ENCODE measurements at regions not wholly inside any gene's neighbourhood (a gene's known extent, or its start where the extent isn't known, plus 50 kb on each side); places are given as distances from the start of the nearest gene placed in this dataset.
"Not testable (repeated sequence)": the region's sequence is repeated elsewhere in the genome, so short reads cannot be mapped to it uniquely, and the experiment has no call there.

- DNase-seq (ENCODE audit: low read depth, low spot score) = no peak
These were observed 290.8 kb upstream of the ZNF32 start for GRCh38 chr10:43939389-43939938.

- DNase-seq (ENCODE audit: low read depth, low spot score) = no peak
These were observed 290.1 kb upstream of the ZNF32 start for GRCh38 chr10:43938810-43939209.

GRCh38 chr10:43931308-43931930 lies 282.7 kb upstream of the ZNF32 start:
- no peak for DNase-seq (ENCODE audit: low read depth, low spot score)

DNA sequence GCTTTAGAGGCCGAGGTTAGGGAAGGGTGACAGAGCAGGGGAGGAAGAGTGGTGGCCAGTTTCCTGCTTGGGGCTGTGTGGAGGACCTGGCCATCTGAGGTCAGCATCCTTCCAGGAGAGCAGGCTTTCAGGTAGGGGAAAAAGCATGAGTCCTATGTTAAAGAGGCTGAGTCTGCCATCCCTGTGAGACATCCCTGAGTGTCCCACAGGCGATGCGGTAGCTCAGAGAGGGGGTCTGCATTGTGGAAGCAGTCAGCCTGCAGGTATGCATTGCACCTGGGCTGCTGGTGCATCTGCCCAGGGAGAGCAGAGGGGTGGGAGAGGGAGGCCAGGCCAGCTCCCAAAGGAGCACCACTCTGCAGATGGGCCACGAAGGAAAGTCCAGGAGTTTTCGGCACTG lies 282.1 kb upstream of the ZNF32 start:
- DNase-seq (ENCODE audit: low read depth, low spot score) = no peak

DNA sequence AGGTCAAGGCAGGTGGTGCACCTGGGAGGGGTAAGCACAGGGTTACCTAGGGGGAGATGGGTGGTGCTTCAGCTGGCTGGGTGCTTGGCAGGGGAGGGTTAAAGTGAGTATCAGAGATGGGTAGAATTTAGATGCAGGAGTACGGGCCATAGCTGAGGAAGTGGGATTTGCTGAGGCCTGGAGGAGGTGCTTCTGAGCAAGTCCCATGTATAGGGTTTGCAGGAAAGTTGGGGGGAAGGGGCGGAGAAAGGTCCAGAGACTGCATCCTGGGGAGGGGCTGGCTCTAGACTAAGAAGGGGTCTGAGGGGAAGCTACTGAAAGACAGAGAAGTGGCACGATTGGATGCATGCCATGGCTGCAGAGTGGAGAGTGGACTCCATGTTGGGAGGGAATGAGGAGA lies 281.6 kb upstream of the ZNF32 start:
- no peak for DNase-seq (ENCODE audit: low read depth, low spot score)

- no peak for DNase-seq (ENCODE audit: low read depth, low spot score)
These were observed 280.4 kb upstream of the ZNF32 start for GRCh38 chr10:43929122-43929521.

GRCh38 chr10:43928425-43928968 lies 279.8 kb upstream of the ZNF32 start:
- DNase-seq (ENCODE audit: low read depth, low spot score) = no peak

DNA sequence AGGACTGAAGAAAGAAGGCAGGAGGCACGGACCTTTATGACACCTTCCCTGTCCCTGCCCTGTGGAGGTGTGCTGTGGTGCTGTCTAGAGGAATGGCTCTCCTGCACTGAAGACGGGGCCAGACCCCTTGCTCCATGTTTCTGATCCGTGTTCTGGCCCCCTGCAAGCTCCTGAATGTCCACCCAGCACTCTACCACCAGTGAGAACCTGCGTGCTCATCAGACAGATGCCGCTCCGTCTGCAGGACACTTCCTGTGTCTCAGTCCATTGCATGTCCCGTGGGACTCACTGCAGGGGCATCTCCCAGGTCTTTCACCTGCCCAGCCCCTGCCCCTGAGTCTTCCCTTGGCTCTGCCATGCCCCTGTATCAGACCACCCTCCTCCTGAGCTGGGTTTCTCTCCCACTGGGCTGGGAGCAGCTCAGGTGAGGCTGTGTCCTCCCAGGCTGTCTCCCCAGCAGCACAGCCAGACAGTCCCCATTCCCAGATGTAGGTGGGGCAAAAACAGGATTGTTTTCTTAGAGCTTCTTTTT lies 278.3 kb upstream of the ZNF32 start:
- no peak for DNase-seq (ENCODE audit: low read depth, low spot score)

DNA sequence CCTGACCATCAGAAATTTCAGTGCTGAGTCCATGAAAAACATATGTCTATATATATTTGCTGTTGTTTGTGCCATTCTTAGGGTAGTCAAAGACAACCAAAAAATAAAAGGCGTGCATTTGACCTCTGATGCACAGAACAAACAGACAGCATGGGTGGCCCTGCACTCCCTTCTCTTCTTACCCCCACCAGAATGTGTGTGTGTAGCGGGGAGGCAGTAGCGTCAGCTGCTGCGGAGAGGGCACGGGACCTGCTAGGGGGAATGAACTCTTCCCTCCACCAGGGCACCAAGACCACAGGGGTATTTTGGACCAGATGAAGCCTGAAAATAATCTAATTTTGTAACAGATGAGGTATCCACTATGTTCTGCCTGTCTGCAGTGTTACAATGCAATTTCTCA lies 277.7 kb upstream of the ZNF32 start:
- DNase-seq (ENCODE audit: low read depth, low spot score) = no peak

DNA sequence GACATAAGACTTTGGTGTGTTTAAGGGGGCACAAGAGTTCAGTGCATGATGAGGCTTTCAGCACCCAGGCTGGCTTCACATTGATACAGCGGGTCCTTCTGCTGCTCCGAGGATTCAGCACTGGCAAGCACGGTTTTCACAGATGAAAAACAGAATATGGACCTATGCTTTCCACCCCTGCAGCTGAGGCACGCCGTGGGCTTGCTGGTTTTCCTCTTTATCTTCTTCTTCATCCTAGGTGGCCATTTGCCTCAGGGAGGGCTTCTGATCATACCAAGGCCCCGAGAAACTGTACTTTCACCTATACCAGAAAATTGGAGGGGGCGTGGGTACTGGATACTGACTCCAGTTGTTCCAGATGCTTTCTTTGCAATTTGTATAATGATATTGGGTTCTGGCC lies 277.1 kb upstream of the ZNF32 start:
- DNase-seq (ENCODE audit: low read depth, low spot score) = no peak

DNA sequence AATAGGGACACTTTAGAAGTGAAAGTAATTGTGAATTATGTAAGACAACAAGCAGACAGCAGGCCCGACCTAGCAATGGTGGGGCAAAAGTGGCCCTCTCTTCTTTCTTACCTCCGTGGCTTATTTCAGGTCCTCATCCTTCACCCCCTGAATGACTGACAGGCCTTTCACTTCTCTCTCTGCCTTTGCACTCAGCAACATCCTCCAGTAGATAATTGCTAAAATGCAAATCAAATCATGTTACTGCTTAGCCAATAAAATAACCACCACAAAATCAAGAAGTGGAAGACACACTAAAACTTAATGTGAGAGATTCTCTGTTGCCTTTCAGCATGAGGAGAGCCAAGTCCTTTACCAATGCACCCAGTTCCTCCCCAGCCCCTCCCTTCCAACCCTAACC lies 274.6 kb upstream of the ZNF32 start:
- DNase-seq (ENCODE audit: low read depth, low spot score) = no peak

- no peak for DNase-seq (ENCODE audit: low read depth, low spot score)
These were observed 273.9 kb upstream of the ZNF32 start for GRCh38 chr10:43922335-43923280.

DNA sequence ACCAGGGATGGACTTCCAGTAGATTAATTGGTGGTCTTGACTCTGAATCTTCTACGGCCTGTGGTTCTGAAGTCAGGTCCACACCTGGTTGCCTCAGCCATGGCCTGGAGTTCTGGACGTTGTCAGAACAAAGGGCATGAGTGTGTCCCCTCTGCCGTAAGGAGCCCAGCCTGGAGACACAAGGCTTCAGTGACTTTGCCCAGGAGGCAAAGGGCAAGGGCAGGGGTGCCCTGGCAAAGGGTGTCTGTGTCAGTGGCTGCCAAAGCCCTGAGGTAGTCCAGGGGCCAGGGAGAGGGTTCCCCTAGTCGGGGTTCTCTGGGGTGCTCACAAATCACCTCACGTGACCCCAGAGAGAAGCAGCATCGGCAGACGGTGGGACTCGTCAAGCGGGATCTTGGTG lies 273.2 kb upstream of the ZNF32 start:
- no peak for DNase-seq (ENCODE audit: low read depth, low spot score)

GRCh38 chr10:43921478-43921877 lies 272.8 kb upstream of the ZNF32 start:
- DNase-seq (ENCODE audit: low read depth, low spot score) = no peak

DNA sequence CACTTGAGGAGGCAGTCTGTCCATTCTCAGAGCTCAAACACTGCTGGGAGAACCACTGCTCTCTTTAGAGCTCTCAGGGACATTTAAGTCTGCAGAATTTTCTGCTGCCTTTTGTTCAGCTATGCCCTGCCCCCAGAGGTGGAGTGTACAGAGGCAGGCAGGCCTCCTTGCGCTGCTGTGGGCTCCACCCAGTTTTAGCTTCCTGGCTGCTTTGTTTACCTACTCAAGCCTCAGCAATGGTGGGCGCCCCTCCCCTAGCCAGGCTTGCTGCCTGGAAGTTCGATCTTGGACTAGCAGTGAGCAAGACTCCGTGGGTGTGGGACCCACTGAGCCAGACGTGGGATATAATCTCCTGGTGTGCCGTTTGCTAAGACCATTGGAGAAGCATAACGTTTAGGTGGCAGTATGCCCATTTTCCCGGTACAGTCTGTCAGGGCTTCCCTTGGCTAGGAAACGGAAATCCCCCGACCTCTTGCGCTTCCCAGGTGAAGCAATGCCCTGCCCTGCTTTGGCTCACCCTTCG lies 271.6 kb upstream of the ZNF32 start:
- DNase-seq (ENCODE audit: low read depth, low spot score) = not testable (repeated sequence)

DNA sequence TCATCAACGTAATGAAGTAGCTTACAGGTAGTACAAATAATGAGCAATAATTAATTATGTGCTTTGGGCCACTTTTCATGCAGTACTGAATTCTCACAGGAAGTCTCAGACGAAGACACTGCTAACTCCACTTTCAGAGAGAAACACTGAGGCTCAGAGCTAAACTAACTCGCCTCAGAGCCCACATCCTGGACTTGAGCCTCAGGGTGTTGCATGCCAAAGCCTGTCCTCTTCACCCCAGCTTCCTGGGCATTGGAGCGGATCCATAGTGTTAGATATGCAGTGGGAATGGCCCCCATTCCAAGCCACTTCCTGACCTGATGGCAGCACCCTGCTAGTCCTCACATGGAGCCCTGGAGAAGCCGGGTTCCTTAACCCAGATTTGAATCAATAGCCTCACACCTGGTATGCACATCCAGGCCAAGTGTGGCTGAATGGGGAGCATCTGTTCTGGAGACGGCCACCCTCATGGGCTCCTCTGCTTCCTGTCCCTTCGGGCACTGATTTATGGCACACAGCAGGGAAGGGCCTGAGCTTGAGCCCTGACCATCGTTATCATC lies 265.1 kb upstream of the ZNF32 start:
- DNase-seq (ENCODE audit: low read depth, low spot score) = no peak

GRCh38 chr10:43912469-43912868 lies 263.8 kb upstream of the ZNF32 start:
- DNase-seq (ENCODE audit: low read depth, low spot score) = no peak

GRCh38 chr10:43906490-43906889 lies 257.8 kb upstream of the ZNF32 start:
- no peak for DNase-seq (ENCODE audit: low read depth, low spot score)

DNA sequence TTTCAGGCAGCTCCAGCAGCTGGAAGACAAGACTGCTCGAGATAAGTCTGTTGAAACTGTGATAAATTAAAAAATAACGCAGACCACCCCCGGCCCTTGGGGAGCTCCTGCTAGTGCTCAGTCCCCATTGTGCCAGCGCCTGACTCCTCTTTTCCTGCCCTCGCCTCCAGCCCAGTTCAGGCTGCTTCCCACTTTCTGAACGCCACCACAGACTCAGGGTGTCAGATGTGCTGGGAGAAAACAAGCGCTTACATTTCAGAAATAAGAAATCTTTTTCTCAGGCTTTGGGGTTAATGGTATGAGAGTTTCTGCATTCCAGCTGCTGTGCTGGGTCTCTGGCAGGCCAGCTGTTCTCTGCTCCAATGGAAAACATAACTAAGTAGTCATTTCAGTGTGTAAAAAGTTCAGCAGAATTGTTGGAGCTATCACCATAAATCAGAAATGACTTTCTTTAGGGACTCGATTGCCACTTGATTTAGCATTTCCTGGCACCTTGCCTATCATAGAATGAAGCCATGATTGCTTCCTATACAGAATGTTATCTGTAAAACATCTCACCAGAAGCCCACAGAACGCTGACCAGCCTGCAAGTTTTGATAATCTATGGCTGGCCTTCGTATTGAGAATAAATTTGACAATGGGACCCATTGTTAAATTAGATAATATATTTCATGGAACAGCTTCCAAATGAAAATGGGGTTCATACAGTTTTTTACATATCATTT lies 257.0 kb upstream of the ZNF32 start:
- DNase-seq (ENCODE audit: low read depth, low spot score) = no peak

DNA sequence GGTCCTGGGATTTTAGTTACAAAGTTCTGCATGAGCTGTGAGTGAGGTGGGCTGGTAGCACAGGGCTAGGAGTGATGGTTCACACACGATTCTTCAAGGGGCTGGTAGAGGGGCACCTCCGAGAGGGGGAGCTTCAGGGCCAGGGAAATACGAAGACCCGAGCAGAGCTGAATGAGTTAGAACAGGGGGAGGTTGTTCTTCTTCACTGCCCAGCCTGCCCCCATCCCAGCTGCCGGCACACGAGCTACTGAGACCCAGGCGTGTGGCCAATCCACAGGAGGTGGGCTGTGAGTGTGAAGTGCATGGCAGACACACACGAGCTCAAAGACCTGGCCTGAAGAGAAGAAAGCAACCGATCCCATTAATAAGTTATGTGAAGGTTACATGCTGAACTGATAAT lies 256.2 kb upstream of the ZNF32 start:
- no peak for DNase-seq (ENCODE audit: low read depth, low spot score)

DNA sequence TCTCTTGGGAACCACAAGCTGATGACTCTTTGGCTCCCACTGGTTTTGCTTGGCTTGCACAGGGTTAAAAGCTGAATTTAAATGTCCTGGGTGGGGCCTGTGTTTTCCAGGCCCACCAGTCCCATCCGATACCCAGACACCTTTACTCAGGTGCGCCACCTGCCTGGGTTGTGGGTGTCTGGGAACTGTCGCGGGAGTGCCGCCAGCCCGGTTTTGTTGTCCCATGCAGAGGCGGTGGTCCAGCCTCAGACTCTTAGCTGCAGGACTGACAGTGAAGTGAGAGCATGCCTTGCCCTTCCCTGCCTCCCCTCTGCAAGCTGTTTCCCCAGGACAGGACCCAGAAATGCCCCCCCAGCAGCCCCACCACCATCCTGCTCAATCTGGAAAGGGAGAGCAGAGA lies 255.6 kb upstream of the ZNF32 start:
- no peak for DNase-seq (ENCODE audit: low read depth, low spot score)
